Erythroblast (primary cell): ENCODE measurements at regions not wholly inside any gene's neighbourhood (a gene's known extent, or its start where the extent isn't known, plus 50 kb on each side); places are given as distances from the start of the nearest gene placed in this dataset.

Experiments
- GATA1 ChIP-seq: IDR thresholded peaks from 2 replicates; pipeline ENCODE4 v1.6.1; 2011; ENCODE audit warnings: low read depth, mild to moderate bottlenecking, control low read depth, low read length, moderate library complexity
- POLR2A ChIP-seq: IDR thresholded peaks from 2 replicates; pipeline ENCODE4 v1.6.1; 2011; ENCODE audit warnings: mild to moderate bottlenecking, low read length

GRCh38 chr13:107843681-107844080 lies 371.7 kb downstream of the LIG4 start:
- TF ChIP-seq POLR2A (no peak), GATA1 (no peak)
